ENCODE measurements at regions not wholly inside any gene's neighbourhood (a gene's known extent, or its start where the extent isn't known, plus 50 kb on each side); places are given as distances from the start of the nearest gene placed in this dataset.
"Not testable (repeated sequence)": the region's sequence is repeated elsewhere in the genome, so short reads cannot be mapped to it uniquely, and the experiment has no call there.

DNA sequence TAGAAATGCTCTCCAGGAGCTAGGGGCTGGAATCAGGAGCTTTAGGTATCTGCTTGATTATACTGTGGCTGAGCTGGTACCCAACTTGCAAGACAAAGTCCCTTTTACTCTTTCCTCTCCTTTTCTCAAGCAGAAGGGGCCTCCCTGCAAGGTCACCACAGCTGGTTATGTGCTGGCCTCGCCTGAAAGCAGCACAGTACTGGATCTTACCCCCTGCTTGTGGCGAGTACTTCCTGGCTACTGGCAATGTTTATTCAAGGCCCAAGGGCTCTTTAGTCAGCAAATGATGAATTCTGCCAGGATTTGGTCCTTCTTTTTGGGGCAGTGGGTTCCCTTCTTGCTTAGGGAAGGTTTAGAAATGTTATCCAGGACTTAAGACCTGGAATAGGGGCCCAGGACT, 234.6 kb downstream of the RAP2B start:
- Mint-ChIP-seq H3K27me3 (ENCODE audit: low read depth) (no peaks in the 10 kb centered on the region), H3K4me1 (no peaks in the 10 kb centered on the region), H3K4me3 (no peak overlapping the region), H3K27ac (no peak overlapping the region), H3K9me3 (peaks cover 37% of the 10 kb centered on the region), H3K36me3 (peaks cover 13% of the 10 kb centered on the region)
- DNase-seq (ENCODE audit: low spot score in 2 of 2, unreplicated experiment in 2 of 2), result no peak
- TF ChIP-seq, protein P1, sequence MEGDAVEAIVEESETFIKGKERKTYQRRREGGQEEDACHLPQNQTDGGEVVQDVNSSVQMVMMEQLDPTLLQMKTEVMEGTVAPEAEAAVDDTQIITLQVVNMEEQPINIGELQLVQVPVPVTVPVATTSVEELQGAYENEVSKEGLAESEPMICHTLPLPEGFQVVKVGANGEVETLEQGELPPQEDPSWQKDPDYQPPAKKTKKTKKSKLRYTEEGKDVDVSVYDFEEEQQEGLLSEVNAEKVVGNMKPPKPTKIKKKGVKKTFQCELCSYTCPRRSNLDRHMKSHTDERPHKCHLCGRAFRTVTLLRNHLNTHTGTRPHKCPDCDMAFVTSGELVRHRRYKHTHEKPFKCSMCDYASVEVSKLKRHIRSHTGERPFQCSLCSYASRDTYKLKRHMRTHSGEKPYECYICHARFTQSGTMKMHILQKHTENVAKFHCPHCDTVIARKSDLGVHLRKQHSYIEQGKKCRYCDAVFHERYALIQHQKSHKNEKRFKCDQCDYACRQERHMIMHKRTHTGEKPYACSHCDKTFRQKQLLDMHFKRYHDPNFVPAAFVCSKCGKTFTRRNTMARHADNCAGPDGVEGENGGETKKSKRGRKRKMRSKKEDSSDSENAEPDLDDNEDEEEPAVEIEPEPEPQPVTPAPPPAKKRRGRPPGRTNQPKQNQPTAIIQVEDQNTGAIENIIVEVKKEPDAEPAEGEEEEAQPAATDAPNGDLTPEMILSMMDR (IDR thresholded peaks at IDR 0.05; ENCODE audit: unreplicated experiment), result no peak

DNA sequence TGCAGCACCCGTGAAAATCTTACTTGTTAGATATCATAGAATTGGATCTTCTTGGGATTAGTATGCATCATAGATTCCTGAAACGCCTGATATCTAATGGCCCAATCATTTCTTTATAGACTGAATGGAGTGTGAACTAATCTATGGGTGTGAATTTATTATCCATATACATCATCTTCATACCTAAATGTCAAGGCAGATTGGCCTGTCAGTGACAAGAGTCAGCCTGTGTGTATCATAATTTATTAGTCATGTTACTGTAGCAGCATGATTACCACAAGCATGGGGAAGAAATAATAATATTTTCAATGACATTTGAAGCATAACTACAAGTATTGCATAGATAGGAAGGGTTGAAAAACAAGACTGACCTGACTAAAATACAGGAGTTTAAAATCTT, 235.8 kb downstream of the RAP2B start:
- TF ChIP-seq, protein P1 (IDR thresholded peaks at IDR 0.05; ENCODE audit: unreplicated experiment), result no peak
- H3K4me3 Mint-ChIP-seq, result no peak overlapping the region
- H3K36me3 Mint-ChIP-seq, result peaks cover 8% of the 10 kb centered on the region
- peaks cover 32% of the 10 kb centered on the region for H3K9me3 Mint-ChIP-seq
- no peak overlapping the region for H3K27ac Mint-ChIP-seq
- H3K4me1 Mint-ChIP-seq, result no peaks in the 10 kb centered on the region
- DNase-seq (ENCODE audit: low spot score in 2 of 2, unreplicated experiment in 2 of 2), result no peak
- H3K27me3 Mint-ChIP-seq (ENCODE audit: low read depth), result no peaks in the 10 kb centered on the region

DNA sequence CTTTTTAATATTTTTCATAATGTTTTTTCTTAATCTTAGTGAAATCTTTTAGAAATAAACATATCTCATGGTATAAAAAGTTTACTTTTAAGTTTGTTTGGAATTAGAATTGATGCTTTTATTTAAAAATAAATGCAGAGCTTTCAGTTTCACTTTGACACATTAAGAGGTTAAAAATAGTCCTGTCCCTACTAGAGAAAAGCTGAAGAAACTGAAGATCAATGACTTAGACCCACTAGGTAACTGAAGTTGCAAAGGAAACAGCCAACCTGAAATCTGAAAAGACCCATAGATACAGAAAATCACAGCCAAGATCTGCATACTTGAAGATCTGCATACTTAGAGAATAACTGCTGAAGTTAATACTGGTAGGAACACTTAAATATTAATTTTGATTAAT, 237.6 kb downstream of the RAP2B start:
- H3K4me1 Mint-ChIP-seq, result no peaks in the 10 kb centered on the region
- H3K27ac Mint-ChIP-seq, result no peak overlapping the region
- no peak for DNase-seq (ENCODE audit: low spot score in 2 of 2, unreplicated experiment in 2 of 2)
- H3K36me3 Mint-ChIP-seq, result peaks cover 2% of the 10 kb centered on the region
- TF ChIP-seq, protein P1 (IDR thresholded peaks at IDR 0.05; ENCODE audit: unreplicated experiment), result no peak
- H3K27me3 Mint-ChIP-seq (ENCODE audit: low read depth), result no peaks in the 10 kb centered on the region
- no peak overlapping the region for H3K4me3 Mint-ChIP-seq
- H3K9me3 Mint-ChIP-seq, result peaks cover 15% of the 10 kb centered on the region

DNA sequence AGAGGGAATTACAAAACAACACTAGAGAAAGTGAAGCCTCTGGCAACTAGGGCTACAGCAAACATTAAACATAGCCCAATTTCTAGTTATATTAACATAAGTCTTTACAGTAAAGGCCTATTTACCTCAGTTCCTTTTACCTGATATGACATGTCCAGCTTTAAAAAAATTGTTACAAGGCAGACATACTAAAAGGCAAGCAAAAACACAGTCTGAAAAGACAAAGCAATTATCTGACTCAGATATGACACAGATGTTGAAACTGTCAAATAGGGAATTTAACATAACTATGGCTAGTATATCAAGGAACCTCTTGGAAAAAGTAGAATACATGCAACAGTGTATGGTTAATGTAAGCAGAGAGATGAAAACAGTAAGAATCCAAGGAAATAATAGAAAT, 238.6 kb downstream of the RAP2B start:
- no peak for DNase-seq (ENCODE audit: low spot score in 2 of 2, unreplicated experiment in 2 of 2)
- H3K27me3 Mint-ChIP-seq (ENCODE audit: low read depth), result no peaks in the 10 kb centered on the region
- H3K9me3 Mint-ChIP-seq, result peaks cover 9% of the 10 kb centered on the region
- no peak overlapping the region for H3K27ac Mint-ChIP-seq
- no peaks in the 10 kb centered on the region for H3K36me3 Mint-ChIP-seq
- H3K4me3 Mint-ChIP-seq, result no peak overlapping the region
- no peaks in the 10 kb centered on the region for H3K4me1 Mint-ChIP-seq
- TF ChIP-seq, protein P1 (IDR thresholded peaks at IDR 0.05; ENCODE audit: unreplicated experiment), result no peak

DNA sequence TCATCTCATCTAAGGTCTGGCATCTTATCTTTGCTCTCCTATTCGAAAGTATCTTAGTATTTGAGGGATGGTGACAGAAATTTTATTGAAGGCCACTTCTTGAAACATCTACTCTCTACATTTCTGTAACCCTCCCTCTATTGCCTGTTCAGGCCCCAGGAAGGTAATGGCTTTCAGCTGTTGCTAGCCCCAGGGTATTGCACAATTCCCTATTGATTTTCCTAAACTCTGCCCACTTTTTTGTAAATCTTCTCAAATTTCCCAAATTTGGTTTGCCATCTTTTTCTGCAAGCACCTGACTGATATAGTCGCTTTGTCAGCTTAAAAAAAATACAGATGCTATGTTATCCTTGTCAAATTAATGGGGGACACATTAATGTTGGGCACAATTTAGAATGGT, 242.1 kb downstream of the RAP2B start:
- Mint-ChIP-seq H3K27me3 (ENCODE audit: low read depth) (no peaks in the 10 kb centered on the region), H3K27ac (no peak overlapping the region), H3K4me3 (no peak overlapping the region), H3K4me1 (no peaks in the 10 kb centered on the region), H3K36me3 (no peaks in the 10 kb centered on the region), H3K9me3 (peaks cover 4% of the 10 kb centered on the region)
- no peak for DNase-seq (ENCODE audit: low spot score in 2 of 2, unreplicated experiment in 2 of 2)
- TF ChIP-seq, protein P1 (IDR thresholded peaks at IDR 0.05; ENCODE audit: unreplicated experiment), result no peak

DNA sequence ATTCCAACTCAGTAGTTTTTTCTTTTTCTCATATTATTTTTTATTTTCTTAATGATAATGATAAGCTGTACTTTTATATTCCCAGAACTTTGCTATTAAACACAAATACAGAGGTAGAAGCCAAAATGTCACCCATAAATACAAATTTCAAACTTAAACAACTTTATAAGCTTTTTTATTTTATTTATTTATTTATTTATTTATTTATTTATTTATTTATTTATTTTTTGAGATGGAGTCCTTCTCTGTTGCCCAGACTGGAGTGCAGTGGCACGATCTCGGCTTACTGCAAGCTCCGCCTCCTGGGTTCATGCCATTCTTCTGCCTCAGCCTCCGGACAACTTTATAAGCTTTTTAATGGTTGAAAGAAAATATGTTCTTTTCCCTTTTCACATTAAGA, 243.3 kb downstream of the RAP2B start:
- H3K36me3 Mint-ChIP-seq; H3K27me3 Mint-ChIP-seq (ENCODE audit: low read depth); H3K27ac Mint-ChIP-seq; H3K4me3 Mint-ChIP-seq; H3K4me1 Mint-ChIP-seq; H3K9me3 Mint-ChIP-seq; DNase-seq (ENCODE audit: low spot score in 2 of 2, unreplicated experiment in 2 of 2): not testable (repeated sequence)
